Suppressor macrophage (primary cell): ENCODE measurements at regions not wholly inside any gene's neighbourhood (a gene's known extent, or its start where the extent isn't known, plus 50 kb on each side); places are given as distances from the start of the nearest gene placed in this dataset.
"Not testable (repeated sequence)": the region's sequence is repeated elsewhere in the genome, so short reads cannot be mapped to it uniquely, and the experiment has no call there.

Source experiments
- DNase-seq, 4 experiments: peaks; one replicate each; pipeline ENCODE4 v3.0.0-alpha.2; 2020 to 2022

- no peak for DNase-seq
Observed at GRCh38 chr2:134029418-134029817, 224.5 kb upstream of the MGAT5 start.

- no peak for DNase-seq
Observed at GRCh38 chr2:134031539-134031938, 222.3 kb upstream of the MGAT5 start.

DNA sequence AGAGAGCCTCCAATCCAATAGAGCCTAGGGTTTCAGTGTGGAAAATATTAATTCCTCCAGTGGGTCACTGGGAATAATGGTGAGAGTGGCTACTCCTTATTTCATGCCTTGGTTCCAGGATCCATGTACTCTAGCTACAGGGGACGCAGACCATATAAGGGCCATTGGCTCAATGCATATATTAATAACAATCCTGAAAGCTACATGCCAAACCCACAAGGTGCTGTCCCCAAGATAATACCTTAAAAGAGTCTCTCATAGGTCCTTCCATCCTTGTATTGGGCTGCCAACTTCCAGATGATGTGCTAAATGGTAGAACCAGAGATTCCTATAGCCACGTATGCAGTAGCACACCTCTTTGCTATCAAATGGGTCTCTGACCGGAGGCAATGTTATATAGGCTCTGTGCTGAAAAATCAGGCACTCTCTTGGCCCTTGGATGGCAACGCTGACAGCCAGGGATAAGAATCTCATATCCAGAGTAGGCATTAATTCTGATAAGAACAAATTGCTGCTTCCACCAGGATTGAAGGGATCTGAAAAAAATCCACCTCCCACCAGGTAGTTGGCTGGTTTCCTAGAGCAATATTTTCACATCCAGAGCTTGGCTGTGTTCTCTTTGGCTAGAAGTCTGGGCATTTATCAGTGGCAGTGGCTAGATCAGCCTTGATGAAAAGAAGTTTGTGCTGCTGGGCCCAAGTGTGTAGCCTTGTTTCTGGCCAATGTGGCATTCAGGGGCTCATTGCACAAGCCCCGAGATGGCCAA, 218.1 kb upstream of the MGAT5 start:
- no peak for DNase-seq

- no peak for DNase-seq
Observed at GRCh38 chr2:134039912-134040581, 213.8 kb upstream of the MGAT5 start.

- DNase-seq: peak in 1 of 4 experiments; percentile 12
Observed at GRCh38 chr2:134040626-134041172, 213.2 kb upstream of the MGAT5 start.

- DNase-seq: peak in 1 of 4 experiments; percentile 7
Observed at GRCh38 chr2:134041877-134042276, 212.0 kb upstream of the MGAT5 start.

GRCh38 chr2:134043028-134043427, 210.8 kb upstream of the MGAT5 start:
- DNase-seq: not testable (repeated sequence)

GRCh38 chr2:134052173-134052572, 201.7 kb upstream of the MGAT5 start:
- DNase-seq: peak in 2 of 4 experiments; percentile 2 to 22

DNA sequence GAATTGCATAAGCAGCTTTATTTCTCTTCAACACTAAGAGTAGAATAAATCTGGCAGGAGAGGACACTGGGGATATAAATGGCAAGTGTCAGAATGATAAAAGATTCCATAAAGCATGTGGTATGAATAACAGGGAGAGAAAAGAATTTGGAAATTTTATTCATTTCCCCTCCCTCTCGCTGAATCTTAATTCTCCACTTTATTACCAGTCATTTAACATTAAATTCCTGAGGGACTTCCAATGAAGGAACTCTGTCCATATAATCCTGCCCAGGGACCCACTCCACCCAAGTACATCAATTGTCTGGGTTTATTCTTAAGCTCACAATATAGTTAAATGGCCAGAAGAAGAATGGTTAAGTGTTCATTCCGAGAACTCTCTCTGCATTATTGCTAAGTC, 197.7 kb upstream of the MGAT5 start:
- no peak for DNase-seq

DNA sequence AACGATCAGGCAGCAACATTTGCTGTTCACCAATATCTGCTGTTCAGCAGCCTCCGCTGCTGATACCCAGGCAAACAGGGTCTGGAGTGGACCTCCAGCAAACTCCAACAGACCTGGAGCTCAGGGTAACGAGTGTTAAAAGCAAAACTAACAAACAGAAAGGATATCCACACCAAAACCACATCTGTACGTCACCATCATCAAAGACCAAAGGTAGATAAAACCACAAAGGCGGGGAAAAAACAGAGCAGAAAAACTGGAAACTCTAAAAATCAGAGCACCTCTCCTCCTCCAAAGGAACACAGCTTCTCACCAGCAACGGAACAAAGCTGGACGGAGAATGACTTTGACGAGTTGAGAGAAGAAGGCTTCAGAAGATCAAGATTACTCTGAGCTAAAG, 192.8 kb upstream of the MGAT5 start:
- DNase-seq: not testable (repeated sequence)

GRCh38 chr2:134062235-134062634, 191.6 kb upstream of the MGAT5 start:
- not testable (repeated sequence) for DNase-seq

GRCh38 chr2:134063916-134064315, 190.0 kb upstream of the MGAT5 start:
- DNase-seq: not testable (repeated sequence)

DNA sequence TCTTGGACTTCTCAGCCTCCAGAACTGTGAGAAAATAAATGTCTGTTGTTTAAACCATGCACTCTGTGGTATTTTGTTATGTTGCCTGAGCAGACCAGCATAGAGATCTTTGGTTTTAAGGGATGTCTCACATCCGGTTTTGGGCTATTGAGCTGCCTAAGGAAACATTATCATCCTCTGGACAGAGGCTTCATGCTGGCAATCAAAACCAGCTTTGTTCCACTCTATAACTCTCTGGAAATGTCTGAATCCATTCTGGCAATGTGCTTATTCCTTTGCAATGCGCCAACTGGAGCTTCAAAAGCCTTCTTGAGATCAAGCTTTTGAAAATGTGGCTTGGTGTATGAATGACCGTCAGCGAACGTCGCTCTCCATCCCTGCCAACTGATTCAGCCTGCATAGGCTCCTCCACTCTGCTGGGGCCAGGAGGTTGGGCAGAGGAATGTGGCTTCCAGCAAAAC, 183.6 kb upstream of the MGAT5 start:
- DNase-seq: no peak

- no peak for DNase-seq
Observed at GRCh38 chr2:134072341-134072740, 181.5 kb upstream of the MGAT5 start.

- DNase-seq: no peak
Observed at GRCh38 chr2:134073023-134073422, 180.8 kb upstream of the MGAT5 start.

DNA sequence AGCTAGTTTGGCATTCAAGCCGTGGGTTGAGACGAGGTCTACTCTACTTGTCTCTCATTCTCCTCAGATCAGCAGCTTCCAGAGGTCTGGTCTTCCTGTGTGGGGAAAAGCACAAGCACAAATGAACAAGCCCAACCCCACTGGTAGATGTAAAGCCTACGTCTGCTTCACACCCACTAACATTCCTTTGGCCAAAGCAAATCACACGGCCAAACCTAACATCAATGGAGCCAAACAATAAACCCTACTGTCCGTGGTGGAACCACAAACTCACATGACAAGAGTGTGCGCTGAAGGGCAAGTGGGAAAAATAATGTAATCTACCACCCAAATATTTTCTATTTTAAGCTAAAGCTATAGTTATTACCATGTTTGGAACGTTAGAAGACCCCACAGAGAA, 179.3 kb upstream of the MGAT5 start:
- no peak for DNase-seq

DNA sequence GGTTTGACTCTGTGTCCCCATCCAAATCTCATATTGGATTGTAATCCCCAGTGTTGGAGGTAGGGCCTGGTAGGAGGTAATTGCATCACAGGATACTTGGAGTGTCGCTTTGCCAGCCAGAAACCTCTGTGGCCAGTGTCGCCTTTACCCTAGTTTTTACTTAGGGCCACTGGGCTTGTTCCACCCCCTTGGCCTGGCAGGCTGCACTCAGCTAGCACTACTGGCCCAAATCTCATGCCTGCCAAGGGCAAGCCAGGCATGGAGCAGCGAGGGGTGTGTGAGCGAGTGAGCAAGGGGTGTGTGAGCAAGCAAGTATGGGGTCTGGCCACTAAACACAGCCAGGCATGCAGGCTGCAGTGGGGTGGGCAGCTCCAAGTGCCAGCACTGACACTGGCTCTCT, 178.7 kb upstream of the MGAT5 start:
- no peak for DNase-seq

DNA sequence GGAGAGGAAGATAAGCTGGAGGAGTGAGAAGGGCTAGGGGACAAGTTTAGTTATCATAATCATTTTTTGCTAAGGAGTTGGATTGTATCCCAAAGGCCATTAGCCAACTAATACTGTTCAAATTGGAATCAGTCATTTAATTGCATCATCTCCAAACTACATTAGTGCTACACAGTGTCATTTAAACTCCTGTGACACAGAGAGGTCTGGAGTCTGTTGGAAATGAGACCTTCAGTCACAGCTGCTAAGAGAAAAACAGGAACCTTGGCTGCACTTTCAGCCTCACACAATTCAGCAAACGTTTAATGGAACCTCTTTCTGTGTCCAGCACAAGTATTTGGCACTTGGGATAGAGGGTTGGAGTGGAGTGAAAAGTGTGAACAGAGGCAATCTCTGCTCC, 175.5 kb upstream of the MGAT5 start:
- peak in 2 of 4 experiments; percentile 10 to 21 for DNase-seq

GRCh38 chr2:134079373-134079772, 174.5 kb upstream of the MGAT5 start:
- DNase-seq: peak in 2 of 4 experiments; percentile 32 to 52

DNA sequence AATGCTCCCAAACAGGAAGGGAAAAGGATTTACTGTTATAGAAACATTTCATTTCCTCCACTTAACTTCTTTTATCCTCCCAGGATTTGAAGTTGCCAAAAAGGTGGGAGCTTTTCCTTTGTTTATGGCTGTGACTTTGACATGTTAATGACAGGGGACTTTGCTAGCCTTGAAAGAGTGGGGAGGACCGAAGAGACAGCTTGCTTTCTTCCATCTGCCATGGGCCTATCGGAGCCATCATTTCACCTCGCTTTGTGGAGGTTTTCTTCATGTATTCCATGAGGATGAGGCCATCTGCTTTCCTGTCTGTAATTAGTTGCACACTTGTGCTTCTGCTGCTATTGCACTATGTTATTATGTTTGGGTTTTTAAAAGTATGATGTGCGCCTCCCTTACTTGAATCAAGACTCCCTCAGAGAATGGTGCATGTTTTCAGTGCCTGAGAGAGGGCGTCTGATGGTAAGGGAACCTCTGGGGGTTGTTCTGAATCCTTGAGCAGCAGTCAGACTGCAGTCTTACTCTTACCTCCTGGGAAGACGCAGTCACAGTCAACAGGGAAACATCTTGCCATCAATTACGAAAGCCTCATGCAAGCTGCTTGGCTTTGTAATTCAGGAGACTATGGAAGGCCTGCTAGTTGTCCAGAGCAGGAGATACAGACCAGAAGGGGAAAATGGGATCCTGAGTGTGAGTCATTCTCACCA, 173.3 kb upstream of the MGAT5 start:
- no peak for DNase-seq

DNA sequence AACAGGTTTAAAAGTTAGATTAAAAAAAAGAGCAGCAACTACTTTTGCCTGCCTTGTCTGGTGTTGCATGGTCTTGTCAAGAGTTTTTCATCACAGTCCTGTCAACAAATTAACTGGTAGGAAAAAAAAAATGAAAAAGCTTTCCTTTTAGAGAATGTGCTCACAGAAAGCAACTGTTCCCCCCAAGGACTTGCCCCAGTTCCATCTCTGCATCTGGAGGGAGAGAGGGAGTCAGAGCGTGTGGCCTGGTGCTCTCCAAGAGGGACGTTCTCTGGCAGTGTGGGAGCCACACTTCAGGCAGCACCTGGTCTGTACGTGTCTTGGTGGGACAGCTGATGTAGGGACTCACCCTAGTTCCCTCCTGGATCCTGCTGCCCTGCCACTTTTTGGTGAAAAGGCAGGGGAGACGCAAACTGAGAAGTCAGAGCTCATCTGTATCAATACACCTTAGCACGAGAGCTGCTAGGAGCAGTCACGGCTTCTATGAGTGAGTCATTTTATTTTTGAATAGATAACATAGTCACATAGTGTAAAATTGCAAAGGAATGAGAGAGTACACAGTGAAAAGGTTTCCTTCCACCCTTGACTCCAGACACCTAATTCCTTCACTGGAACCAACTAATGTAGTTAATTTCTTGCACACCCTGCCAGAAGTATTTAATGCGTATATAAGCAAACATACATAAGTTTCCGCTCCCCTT, 172.5 kb upstream of the MGAT5 start:
- no peak for DNase-seq

- DNase-seq: no peak
Observed at GRCh38 chr2:134083548-134083947, 170.3 kb upstream of the MGAT5 start.
